ENCODE measurements at regions not wholly inside any gene's neighbourhood (a gene's known extent, or its start where the extent isn't known, plus 50 kb on each side); places are given as distances from the start of the nearest gene placed in this dataset.

- TF ChIP-seq EZH2 (IDR thresholded peaks at IDR 0.05; ENCODE audit: low read length) (no peak), CTCF (optimal IDR thresholded peaks at IDR 0.05 in 1 of 3, IDR thresholded peaks at IDR 0.05 in 1 of 3, conservative IDR thresholded peaks at IDR 0.05 in 1 of 3; ENCODE audit: extremely low read depth in 1 of 3, insufficient read depth in 2 of 3, low read length in 3 of 3) (no peak)
Measured at GRCh38 chr16:86151239-86151851, 252.4 kb downstream of the IRF8 start.

Measured in keratinocyte (primary cell).